HFF-Myc (cell line): ENCODE measurements at regions not wholly inside any gene's neighbourhood (a gene's known extent, or its start where the extent isn't known, plus 50 kb on each side); places are given as distances from the start of the nearest gene placed in this dataset.
"Not testable (repeated sequence)": the region's sequence is repeated elsewhere in the genome, so short reads cannot be mapped to it uniquely, and the experiment has no call there.

Source experiments
- DNase-seq: peaks from one replicate; pipeline ENCODE4 v3.0.0-alpha.2; 2011; ENCODE audit warnings: low read depth; ENCODE audit errors: extremely low read depth
- H3K4me3 ChIP-seq: replicated peaks from 2 replicates; pipeline ENCODE4 v1.5.1; 2011; ENCODE audit warnings: low read depth, mild to moderate bottlenecking, control low read depth, low read length

- H3K4me3 ChIP-seq, DNase-seq: not testable (repeated sequence)
Observed at GRCh38 chr16:21367733-21368421, 89.8 kb upstream of the CRYM start.

GRCh38 chr16:21366998-21367397 lies 88.9 kb upstream of the CRYM start:
- DNase-seq, H3K4me3 ChIP-seq: not testable (repeated sequence)

- not testable (repeated sequence) for DNase-seq, H3K4me3 ChIP-seq
Observed at GRCh38 chr16:21365541-21365940, 87.5 kb upstream of the CRYM start.

- peak; percentile 3 for DNase-seq
- H3K4me3 ChIP-seq: not testable (repeated sequence)
Observed at GRCh38 chr16:21363550-21364223, 85.6 kb upstream of the CRYM start.

GRCh38 chr16:21361612-21362227 lies 83.6 kb upstream of the CRYM start:
- DNase-seq, H3K4me3 ChIP-seq: not testable (repeated sequence)

- H3K4me3 ChIP-seq, DNase-seq: not testable (repeated sequence)
Observed at GRCh38 chr16:21361045-21361444, 83.0 kb upstream of the CRYM start.

GRCh38 chr16:21359513-21359912 lies 81.4 kb upstream of the CRYM start:
- not testable (repeated sequence) for H3K4me3 ChIP-seq, DNase-seq

- H3K4me3 ChIP-seq, DNase-seq: not testable (repeated sequence)
Observed at GRCh38 chr16:21358261-21358795, 80.2 kb upstream of the CRYM start.

GRCh38 chr16:21356308-21356707 lies 78.2 kb upstream of the CRYM start:
- not testable (repeated sequence) for DNase-seq, H3K4me3 ChIP-seq

- H3K4me3 ChIP-seq, DNase-seq: not testable (repeated sequence)
Observed at GRCh38 chr16:21351433-21351832, 73.3 kb upstream of the CRYM start.

GRCh38 chr16:21350851-21351250 lies 72.8 kb upstream of the CRYM start:
- H3K4me3 ChIP-seq, DNase-seq: not testable (repeated sequence)

GRCh38 chr16:21349336-21349735 lies 71.2 kb upstream of the CRYM start:
- not testable (repeated sequence) for DNase-seq, H3K4me3 ChIP-seq

GRCh38 chr16:21348815-21349214 lies 70.7 kb upstream of the CRYM start:
- H3K4me3 ChIP-seq, DNase-seq: not testable (repeated sequence)

GRCh38 chr16:21347538-21347937 lies 69.4 kb upstream of the CRYM start:
- not testable (repeated sequence) for H3K4me3 ChIP-seq

GRCh38 chr16:21346756-21347491 lies 68.8 kb upstream of the CRYM start:
- H3K4me3 ChIP-seq, DNase-seq: not testable (repeated sequence)

More at GRCh38 chr16:21347538-21347937, 69.4 kb upstream of the CRYM start:
- DNase-seq: not testable (repeated sequence)

- not testable (repeated sequence) for DNase-seq
Observed at GRCh38 chr16:21344361-21344912, 66.3 kb upstream of the CRYM start.

More at GRCh38 chr16:21344361-21344912, 66.3 kb upstream of the CRYM start:
- H3K4me3 ChIP-seq: not testable (repeated sequence)
